HG03432 (cell line): ENCODE measurements at regions not wholly inside any gene's neighbourhood (a gene's known extent, or its start where the extent isn't known, plus 50 kb on each side); places are given as distances from the start of the nearest gene placed in this dataset.

ENCODE experiments used
- ATAC-seq: cut with Tn5 transposase; IDR thresholded peaks from one replicate; pipeline ENCODE4 v1.9.1; 2021; ENCODE audit warnings: mild to moderate bottlenecking, moderate library complexity; ENCODE audit not compliant: unreplicated experiment

DNA sequence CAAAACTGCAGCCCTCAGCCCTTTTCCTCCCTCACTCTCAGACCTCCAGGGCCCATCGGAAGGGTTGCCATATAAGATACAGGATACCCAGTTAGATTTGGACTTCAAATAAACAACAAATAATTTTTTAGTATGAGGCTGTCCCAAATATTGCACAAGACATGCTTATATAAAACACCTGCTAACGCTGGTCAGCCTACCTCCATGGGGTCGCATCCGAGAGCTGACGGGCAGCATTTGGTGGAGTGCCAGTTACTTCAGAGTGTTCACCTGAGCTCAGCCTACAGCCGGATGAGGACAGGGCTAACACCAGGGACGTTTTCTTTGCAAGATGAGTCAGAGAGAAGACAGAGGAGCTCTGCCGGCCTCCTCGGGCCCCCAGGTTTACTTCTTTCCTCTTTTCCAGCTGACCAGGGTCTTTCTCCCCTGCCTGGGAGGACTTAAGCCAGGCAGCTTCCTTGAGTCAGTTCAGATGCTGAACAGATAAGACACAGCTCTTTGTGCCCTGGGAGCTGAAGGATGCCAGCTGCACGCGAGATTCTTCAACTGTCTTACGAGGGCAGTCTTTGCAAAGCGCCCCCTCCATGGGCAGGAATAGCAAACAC is 141.2 kb upstream of the KCNG1 start:
- no peak for ATAC-seq

DNA sequence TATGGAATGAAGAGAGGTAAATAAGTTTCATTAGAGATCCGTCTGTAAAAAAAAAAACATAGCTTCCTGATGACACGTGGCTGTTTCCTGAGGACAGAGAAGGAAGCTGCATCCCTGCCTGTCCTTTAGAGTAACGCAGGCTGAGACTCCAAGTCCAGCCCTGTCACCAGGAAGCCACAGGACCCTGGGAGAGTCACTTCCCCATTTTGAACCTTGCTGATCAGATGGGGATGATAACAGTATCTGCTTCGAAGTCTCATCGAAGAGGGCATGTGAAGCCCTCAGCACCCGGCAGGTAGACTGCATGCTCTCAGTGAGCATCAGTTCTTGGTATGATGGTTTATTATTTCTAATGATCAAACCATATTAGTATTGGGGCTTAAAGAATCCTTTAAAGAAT is 139.1 kb upstream of the KCNG1 start:
- ATAC-seq = no peak

DNA sequence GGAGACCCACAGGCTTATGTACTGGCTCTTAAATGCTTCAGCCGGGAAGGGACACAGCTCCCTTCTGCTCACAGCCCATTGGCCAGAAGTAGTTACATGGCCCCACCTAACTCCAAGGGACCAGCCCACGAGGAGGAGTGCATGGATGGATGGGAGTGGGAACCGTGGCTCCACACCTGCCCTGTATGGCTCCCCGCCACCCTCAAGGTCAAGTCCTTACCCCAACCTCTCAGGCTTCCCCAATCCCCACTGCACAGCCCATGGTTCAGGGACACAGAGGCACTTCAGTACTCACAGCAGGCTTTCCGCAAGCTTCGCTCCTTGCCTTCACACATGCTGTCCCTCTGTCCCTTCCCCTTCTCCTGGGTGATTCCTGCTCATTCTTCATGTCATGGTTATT is 137.9 kb upstream of the KCNG1 start:
- no peak for ATAC-seq

DNA sequence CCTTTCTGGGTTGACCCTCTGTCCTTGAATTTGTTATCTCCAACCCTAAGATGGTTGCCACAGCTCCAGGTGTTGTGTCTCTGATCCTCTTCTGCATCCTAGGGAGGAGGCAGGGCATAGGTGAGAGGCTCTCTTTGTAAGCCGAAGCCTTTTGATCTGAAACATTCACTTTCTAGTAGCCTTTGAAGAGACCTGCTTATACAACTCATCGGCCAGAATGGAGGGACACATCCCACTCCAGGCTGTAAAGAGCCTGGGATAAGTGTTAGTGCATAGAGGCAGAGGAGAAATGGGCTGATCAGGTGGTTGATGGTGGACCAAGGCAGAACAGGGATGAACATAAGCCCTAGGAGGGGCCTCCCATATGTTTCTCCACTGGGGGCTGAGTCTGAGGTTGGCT is 137.1 kb upstream of the KCNG1 start:
- no peak for ATAC-seq

DNA sequence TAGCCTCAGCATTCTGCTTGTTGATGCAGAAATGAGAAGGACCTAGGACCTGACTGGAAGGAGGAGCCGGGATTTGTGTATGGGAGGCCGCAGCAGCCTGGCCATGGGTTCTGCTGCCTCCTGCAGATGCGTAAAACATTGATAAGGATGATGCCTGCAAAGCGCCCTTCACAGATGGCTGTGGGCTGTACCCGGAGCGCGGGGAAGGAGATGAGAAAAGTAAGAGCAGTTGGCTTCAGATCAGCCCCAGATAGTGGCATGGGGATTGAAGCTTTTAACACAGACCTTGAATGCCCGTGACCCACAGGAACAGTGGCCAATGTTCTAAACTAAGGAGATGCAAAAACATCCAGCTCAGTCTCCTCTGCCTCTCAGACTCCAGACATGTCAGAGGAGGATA is 136.4 kb upstream of the KCNG1 start:
- ATAC-seq = no peak

DNA sequence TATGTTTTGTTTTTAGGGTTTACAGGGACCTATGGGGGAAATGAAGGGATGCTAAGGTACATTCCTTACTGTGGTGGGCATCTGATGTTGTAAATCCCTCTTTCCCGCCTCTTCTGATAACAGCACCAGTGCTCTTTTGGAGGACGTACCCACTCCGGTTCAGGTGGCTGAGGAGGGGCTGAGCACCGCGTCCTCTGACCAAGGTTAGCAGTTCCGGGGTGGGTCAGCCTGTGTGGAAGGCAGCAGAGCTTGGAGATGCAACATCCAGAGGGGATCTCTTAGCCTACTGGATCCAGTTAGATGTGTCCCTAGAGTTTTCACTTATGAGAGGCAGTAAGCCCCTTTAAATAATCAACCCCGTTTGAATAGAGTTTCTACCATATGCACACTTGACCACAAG is 135.3 kb upstream of the KCNG1 start:
- ATAC-seq = no peak

DNA sequence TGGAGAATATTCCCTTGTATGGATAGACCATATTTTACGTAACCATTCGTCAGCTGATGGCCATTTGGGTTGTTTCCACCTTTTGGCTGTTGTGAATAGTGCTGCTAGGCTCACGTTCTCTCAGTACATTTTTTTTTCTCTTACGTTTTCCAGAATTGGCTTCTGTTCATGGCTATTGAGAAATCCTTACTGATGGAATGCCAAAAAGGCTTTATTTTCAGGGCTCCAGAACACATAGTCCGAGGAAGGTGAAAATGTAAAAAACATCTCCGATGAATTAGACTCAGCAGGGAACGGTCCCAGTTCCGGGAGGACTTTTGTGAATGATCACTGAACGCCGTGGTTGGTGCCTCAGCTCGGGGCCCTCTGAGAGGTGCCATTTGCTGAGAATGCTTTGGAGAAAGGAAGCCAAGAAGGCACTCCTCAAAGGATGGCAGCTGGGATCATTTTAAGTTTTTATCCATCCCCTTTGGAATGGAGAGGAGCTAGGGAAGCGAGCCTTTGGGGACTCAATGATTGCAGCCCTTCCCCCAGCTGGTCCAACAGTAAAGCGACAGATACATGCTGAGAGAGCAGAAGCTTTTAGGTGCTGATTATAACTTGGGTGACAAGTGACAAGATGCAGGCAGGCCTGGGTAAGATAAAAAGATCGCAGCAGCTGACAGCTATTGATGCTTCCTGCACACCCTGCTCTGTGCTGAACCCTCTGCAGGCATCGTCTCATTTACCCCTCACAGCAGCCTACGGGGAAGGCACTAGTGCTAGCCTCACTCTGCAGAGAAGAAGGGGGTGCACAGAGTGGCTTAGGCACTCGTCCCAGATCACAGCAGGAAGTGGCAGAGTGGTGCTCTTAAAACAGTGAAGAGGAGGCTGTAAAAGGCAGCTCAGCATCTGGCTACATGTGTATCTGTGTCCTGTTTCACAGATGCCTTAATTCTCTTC is 133.4 kb upstream of the KCNG1 start:
- ATAC-seq = no peak

DNA sequence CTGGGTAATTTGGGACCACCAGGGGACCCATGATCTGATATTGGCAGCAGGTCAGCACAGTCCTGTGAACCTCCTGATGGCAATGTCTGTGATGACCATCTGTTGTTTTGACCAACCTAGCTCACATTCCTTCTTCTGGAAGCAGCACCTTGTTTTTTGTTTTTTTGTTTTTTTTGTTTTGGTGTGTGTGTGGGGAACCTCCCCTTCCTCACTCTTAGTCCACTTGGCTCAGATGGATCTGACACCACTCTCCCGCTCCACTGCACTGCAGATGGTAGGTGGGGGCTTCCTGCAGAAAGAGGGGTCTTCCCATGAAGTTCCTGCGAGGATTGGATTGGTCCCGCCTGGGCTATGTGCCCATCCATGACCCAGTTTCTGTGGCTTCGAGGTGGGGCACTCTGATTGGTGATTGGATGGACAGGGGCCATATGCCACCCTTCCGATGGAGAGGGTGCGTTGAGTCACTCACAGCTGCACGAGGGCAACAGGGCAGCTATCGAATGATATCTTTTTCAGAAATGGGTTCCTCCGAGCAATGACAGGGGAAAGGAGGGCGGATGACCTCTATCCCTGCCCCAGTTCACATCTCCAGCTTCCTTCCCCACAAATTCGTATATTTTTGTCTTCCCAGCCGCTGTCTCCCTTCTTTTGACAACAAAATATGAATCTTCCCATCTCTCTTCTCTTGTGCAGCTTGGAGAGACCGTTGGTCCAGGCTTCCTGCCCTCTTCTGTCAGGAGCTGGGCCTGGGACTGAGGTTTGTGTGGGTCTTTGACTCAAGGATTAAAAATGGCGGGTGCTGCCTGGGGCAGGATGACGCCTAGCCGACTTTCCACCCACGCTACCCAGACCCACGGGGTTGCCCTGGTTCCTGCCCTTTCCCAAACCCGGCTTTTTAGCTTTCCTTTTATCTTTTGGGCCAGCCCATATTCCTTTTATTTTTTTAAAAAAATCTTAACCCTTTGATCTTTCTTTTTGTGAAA is 132.1 kb upstream of the KCNG1 start:
- no peak for ATAC-seq

DNA sequence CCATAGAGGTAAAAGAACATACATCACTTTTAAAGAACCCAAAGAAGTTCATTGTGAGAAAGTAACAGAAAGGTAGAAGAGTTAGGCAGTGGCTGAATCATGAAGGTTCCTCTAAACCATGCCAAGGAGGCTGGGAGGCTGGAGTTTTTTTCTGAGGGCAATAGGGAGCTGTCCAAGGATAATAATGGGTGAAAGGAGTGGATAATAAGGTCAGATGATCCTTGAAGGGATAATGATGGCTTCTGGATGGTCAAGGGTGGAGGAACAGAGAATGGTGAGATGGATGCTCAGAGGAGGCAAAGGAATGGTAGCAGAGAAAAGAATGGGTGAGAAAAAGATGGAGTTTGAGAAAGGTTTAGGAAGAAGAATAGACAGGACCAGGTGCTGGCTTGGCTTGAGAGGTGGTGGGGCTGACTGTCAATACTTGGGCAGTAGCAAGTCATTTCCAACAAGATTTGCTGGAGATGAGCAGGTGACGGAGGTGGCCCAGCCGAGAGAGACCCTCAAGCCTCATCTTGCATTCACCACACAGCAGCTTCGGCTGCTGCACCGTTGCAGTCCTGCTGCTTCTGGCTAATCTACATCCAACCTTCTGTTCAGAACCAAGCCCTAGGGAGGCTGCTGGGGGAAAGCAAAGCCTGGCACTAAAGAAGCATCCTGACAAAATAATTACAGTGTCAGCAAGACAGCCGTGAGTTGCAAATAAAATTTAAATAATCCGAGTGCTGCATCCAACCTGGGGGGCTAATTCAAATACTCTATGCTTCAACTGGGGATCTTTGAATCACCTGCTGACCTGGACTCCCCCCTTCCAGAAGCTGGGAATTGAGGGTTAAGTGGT is 131.2 kb upstream of the KCNG1 start:
- no peak for ATAC-seq

DNA sequence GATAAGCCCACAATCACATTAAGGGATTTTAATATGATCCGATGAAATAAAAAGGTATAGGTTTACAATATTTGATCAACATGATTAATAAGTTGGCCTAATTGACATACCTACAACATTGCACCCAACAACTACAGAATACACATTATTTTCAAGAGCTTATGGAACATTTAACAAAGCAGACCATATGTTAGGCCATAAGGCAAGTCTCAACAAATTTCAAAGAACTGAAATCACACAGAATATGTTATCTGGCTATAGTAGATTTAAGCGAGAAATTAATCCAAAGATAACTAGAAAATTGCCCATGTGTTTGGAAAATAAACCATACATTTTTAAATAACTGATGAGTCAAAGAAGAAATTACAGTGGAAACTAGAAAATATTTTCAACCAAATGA is 126.0 kb upstream of the KCNG1 start:
- no peak for ATAC-seq

DNA sequence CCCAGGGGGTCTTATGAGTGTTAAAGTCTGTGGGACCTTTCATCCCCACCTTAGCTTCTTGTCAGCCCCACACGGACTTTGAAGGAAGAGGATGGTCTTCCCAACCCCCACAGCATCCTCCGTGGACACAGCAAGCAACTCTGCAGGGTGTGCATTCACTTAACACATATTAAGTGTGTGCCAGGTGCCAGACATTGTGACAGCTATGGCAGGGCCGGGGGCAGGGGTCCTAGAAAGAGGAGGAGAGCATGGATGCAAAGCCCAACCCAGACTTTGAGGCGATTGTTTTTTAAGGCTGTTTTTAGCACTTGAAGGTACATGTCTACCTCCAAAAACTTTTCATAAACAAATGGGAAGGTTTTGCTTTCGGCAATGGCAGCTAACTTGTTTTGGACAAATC is 121.6 kb upstream of the KCNG1 start:
- ATAC-seq = no peak

DNA sequence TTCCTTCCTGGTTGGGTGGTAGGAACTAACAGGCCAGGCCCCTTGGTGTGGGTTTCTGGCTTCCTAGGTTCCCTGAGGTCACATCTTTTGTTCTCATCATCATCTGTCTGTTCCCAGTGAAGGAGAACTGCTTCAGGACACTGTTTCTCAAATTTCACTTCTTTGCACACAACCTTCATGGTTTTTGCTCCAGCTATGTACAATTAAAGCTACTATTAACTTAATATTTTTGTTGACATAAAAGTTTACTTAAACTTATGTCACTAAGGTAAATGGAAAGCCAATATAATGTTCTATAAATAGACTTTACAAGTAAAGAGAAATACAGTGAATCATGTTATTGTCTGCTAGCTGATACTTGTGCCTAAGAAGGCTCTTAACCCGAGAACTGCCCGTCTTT is 120.7 kb upstream of the KCNG1 start:
- no peak for ATAC-seq

DNA sequence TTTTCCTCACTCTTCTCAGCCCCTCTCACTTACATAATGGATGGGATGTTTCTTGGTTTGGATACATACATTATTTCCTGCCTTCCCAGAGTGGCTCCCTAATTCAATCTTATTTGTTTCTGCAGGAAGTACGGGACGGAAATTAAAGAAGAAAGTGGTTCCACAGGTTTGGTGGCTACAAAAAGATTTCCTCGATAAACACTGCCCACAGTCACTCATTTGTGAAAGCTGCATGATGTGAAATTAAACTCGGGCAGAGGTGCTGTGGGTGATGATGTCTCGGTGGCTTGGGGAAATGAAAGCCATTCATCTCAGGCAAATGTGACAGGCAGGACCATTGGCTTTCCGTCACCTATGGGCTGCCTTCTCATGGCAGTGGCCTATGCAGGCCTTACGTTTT is 119.5 kb upstream of the KCNG1 start:
- no peak for ATAC-seq

DNA sequence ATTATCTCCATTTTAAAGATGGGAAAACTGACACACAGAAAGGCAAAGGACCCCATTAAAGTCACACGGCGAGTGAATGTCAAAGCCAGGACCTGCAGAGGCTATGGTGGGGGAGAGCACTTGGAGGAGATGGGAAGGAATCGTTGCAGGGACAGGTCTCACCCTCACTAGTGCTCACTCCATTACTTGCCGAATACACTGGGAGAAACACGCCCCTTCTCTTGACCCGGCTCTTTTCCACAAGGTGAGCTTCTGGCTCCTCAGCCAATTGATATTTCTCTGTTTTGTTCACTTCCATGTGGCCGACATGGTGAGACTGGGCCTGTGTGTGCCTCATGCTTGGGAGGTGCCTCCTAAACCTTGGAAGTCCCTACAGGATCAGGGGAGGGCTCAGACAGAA is 117.8 kb upstream of the KCNG1 start:
- ATAC-seq = no peak

DNA sequence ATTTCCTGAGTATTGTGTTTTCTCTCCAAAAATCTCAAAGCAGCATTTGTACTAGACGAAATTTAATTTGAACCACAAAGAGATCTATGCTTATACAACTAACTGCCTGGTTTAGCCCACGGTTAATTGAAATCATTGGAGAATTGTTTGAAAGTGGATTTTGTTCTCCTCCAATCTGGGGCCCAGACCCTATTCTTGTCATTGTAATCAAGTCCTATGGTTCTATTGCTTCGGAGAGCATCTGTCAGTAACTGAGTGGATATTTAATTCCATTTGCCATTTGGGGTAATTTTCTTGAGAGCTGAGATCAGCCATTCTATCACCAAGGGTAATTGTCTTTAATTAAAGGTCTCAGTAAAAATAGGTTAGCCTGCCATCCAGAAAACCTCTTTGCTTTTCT is 117.0 kb upstream of the KCNG1 start:
- no peak for ATAC-seq

DNA sequence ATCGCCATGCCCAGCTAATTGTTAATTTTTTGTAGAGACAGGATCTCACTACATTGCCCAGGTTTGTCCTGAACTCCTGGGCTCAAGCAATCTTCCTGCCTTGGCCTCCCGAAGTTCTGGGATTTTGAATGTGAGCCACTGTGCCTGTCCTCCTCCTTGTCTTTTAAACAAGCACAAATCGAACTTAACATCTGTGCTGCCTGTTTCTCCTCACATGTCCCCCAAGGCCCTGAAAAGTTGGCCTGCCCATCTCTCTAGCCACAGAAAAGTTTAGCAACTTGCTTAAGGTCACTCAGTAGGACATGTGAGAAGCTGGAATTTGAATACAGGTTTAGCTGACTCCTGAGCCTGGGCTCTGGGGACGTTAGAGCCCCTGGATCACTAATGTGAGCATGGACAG is 115.7 kb upstream of the KCNG1 start:
- ATAC-seq = no peak

DNA sequence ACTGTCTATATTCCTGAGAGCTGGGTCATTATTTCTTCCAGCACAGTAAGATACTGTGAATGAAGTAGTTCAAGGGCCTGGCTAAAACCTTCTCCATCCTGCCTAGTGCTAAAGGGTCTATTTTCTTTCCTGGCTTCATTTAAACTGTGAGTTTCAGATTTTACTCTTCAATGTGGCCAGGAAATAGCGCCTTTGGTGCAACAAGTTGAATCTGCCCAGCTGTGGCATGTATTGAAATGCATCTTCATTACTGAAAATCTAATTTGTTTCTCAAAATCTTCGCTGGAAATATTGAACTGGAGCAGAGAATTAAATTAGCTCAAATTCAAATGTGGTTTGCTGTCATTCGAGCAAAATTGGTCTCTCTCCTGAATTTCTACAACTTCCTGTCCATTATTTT is 114.6 kb upstream of the KCNG1 start:
- no peak for ATAC-seq

DNA sequence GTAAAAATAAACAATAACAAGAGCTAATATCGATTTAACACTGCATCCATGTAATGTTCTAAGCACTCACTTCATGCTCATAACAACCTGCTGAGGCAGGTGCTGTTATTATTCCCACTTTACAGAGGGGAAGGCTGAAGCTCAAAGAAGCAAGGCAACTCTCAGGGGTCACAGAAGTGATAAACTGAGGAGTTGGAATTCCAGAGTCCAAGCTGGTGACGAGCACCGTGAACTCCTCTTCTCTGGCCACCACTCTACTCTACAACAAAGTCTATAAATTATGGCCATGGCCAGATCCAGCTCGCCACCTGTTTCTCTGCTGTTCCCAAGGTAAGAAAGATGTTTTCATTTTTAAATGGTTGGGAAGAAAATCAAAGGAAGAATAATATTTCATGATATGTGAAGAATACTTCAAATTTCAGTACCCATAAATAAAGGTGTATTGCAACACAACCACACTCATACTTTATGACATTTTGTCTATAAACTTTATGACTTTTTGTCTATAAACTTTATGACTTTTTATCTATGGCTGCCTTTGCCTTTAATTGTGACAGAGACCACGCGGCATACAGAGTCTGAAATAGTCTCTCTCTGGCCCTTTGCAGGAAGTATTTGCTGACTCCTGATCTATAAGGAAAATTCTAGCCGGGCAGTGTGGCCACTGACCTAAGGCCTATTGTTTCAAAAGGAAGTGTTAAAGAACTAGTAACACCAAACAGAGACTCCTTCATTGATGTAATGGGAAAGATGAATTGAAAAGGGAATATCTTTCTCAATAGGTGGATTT is 113.2 kb upstream of the KCNG1 start:
- ATAC-seq = no peak

DNA sequence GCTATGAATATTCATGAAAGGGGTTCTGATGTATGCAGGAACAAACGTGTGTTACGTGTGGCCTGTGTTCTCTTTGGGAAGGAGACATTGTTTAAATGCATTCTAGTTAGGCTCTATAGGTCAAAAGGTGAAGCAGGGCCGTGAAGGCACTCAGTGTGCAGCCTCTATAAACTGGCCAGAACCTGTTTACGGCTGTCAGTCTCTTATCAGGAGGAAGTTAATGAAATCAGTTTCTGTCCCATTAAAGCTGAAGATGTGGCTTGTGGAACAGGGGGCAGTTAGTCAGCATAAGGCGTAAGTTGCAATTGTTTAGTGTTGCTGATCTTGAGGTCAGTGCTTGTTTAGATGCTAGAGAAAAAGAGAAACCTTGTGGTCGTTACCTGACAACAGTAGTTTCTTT is 111.5 kb upstream of the KCNG1 start:
- no peak for ATAC-seq

DNA sequence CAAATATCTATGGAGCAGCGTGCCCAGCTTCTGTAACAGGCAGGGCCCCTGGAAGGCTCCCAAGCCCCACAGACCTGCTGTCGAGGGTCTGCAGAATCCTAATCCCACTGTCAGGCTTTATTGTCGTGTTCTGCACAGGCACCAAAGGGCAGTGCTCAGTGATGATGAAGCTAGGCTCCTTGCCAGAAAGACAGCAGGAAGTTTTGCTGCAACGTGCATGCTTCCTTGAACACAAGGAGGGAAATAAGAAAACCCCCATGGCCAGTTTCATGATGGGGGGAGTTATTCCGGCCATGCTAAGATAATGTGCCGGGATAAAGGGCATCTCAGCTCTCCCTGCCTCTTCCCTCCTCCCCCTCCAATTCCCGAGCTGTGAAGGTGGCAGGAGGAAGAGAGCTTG is 109.4 kb upstream of the KCNG1 start:
- ATAC-seq = no peak
